GM21737 (cell line): ENCODE measurements at regions not wholly inside any gene's neighbourhood (a gene's known extent, or its start where the extent isn't known, plus 50 kb on each side); places are given as distances from the start of the nearest gene placed in this dataset.

Experiments used
- ATAC-seq: cut with Tn5 transposase; IDR thresholded peaks from one replicate; pipeline ENCODE4 v1.9.1; 2021; ENCODE audit warnings: mild to moderate bottlenecking, moderate library complexity; ENCODE audit not compliant: unreplicated experiment

DNA sequence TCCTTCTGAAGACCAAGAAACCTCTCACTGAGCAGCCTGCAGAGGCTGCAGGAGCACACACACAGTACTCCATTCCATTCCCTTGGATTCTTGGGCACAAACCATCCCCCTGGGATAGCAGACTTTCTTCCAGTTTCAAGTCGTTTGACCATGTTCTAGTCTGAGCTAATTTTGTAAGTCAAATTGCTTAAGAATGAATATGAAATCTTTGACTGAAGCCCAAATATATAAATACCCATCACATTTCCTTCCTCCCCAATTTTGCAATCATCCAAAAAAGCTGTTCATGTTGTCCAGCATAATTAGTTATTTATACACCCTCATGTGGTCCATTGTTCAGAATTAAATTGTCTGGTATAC, 231.2 kb upstream of the TPRG1 start:
- no peak for ATAC-seq

DNA sequence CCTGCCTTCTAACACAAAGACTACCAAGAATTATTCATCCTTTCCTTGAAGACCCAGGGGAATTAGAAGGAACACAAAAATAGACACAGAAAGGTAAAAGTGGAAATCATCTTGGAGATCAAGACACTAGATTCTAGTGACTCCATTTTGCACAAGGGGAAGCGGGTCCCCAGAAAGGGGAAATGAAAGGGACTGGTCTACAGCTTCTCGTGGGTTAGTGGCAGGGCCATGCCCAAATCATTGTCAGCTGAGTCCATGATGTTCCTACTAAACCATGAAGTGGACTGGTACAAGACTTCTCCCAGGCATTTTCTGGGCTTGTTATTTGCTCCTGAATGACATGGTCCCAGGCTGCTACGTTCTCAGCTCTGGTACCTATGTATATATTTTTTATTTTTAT, 230.7 kb upstream of the TPRG1 start:
- no peak for ATAC-seq

GRCh38 chr3:188942191-188942590, 229.6 kb upstream of the TPRG1 start:
- ATAC-seq, result no peak

DNA sequence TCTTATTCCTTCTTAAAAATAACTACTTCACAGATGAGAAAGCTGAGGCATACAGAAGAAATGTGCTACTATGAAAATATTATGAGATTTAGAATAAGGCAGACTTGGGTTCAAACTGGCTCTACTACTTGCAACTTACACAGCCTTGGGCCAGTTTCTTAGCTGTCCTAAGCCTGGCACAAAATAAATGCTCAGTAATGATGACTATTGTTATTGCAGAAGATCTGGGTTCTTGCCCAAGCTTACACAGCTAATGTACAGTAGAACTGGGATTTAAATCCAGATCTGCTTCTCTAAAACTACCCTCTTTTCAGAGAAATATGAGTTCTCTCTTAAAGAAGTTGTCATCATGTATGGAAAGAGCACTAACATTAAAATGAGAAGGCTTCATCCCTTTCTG, 228.2 kb upstream of the TPRG1 start:
- ATAC-seq, result no peak

- ATAC-seq, result no peak
Observed at GRCh38 chr3:188944108-188944507, 227.7 kb upstream of the TPRG1 start.

DNA sequence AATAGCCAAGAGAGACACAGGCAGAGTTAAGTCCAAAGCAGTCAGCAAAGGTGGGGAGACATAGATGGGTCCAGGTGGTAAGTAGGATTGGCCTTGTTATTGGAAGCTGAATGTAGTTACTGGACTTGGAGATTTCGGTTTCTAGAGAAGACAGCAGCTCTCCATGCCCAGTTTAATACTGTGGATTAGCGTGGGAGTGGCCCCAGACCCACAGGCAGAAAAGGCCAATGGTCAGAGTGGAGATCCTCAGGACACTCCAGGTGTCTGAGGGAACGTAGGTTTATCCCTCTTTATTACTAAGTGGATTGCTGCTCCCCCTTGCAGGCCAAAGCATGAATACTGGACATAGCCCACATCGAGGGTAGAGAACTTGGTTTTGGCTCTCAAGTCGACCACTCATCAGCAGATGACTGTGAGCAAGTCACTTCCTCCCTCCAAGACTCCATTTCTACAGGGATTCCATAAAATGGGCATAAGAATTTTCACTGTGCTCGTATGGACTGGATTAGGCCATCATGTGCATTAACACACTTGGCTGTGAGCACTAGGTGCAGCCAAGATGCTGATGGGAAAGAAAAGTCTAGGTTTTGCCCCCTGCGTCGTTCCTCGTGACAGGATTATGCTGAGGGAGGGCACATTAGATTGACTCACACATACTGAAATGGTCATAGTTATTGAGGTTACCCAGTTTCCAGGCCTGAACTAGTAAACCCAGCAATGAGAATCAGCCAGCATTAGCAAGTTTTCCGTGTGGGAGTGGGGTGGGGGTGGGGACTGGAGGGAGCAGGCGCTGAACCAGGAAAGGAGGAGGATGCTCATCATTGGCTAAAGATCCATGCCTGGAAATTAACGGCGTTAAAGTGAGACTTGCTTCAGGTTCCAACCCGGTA, 225.2 kb upstream of the TPRG1 start:
- ATAC-seq, result no peak

DNA sequence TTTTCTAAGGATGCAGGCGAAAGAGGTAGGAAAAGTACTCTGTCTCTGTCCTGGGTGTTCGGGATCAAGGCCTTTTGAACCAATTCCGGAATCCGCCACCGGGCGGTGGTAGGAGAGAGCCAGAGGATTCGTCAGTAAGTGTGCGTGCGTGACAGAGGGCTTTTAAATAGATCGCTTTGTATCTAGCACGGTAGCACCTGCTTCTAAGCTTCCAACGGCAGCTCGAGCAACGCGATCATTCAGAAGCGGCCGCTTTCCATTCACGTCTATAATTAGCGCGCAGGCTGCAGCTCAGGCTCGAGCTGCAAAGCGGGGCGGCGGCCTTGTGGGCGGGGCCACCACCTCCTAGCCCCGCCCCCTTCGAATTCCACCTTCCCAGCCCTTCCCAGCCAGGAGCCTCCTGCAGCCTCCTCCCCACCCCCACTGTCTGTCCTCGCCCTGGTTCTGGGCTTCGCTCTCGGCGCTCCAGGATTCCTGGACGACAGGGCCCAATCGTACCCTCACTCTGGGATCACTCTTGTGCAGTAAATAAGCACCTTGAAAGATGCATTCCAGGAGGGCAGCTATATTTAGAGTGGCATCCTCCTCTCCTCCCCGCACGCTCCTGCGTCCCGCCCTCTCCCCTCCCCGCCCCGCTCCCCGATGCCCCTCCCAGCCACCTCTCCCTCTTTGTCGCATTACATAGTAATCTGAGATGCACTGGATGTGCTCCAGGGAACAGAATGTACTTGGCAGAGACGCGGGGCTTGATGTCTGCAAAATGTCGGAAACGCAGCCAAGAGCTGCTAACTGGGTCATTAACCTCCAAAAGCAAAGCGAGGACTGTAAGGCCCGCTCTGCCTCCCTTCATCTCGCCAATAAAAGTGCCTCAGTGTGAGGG, 224.1 kb upstream of the TPRG1 start:
- no peak for ATAC-seq

- no peak for ATAC-seq
Observed at GRCh38 chr3:188948281-188948996, 223.3 kb upstream of the TPRG1 start.

DNA sequence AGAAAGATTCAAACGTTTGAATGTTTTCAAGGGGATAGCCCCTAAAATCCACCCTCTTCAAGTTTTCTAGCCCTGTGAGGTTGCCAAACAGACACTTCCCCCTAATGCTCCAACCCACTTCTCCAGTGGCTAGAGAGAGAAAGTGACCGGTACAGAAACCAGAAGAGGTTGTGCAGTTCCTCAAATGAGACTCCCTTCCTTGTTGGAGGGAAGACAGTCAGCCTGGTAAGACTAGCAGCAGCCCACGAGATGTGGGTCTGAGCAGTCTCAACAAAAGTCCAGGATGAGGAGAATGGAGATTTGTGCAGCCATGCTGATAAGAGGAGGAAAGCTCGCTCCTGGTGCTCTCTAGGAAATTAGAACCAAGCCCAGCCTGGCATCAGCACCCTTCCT, 222.8 kb upstream of the TPRG1 start:
- no peak for ATAC-seq

DNA sequence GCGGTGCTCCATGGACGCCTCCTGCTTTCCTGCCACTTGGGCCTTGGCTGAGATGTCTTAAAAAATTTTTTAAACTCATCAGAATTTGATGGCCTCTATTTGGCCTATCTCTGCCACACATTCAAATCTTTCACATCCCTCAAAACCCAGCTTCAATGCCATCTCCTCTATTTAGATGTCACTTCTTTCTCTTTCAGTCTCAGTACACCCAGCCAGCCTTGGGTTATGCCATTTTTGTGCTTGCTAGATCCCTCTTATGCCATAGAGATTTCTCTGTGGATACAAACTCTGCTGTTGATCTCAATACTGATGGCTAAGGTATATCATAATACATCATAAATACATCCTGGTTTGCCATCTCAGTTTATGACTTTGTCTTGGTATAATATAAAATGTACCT, 222.3 kb upstream of the TPRG1 start:
- no peak for ATAC-seq

DNA sequence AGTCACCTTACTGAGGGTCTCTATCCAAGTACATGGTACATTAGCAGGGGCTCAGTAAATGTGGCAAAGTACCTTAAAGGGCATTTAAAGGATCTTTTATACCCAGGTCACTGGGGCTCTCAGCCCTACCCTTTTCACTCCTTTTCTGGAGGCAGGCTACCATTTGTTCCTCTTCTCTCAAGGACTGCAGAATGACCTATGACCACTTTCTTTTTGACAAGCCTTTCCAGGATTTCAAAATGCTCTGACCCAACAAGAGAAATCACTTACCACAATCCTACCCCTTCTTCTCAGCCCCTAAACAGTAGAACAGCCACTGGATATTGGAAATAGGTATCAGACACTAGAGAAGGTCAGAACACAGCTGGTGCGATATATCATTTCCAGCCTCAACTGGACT, 221.8 kb upstream of the TPRG1 start:
- ATAC-seq, result no peak

GRCh38 chr3:188950832-188951489, 220.8 kb upstream of the TPRG1 start:
- ATAC-seq, result no peak

DNA sequence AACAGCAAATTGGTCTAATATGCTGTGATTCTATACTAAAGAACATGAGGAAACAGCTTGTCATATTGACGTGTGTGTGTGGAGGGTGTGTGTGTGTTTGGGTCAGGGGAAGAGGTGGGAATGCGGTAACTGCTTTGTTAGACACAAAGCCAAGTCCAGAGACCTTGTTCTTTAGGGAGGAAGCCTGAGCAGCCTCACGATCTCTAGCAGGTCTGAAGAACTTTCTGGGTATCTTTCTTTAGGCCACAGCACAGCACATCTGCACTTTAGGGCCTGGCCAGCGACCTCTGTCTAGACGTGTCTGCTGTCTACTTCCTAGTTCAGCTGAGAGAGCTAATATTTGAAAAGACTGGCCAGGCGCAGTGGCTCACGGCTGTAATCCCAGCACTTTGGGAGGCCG, 220.0 kb upstream of the TPRG1 start:
- no peak for ATAC-seq

DNA sequence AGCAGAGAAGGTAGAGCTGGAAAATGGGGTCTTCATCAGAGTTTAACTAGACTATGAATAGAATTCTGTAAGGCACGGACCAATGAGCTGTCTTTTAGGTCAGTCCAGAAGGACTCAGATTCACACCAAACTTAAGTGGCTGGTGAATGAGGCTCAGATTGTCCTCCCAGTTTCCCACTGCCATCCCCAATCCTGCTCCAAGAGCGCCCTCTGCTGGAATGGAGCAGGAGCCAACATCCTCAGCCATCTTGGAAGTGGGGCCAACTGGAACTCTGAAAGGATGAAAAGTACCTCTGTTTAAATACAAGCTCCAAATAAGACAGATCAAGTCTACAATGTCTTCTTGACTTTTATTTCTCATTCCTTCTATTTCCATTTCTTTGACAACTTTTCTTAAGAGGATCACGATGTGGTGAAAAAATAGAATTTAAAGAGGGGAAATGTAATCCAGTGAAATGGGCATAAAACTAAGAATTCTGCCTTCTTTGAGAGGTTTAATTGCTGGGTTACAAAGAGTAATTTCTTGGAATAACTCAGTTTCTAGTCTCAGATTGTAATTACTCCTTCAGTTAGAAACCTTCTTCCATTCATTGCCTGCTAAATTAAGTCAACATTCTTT, 217.1 kb upstream of the TPRG1 start:
- no peak for ATAC-seq

- no peak for ATAC-seq
Observed at GRCh38 chr3:188955919-188956318, 215.9 kb upstream of the TPRG1 start.

- no peak for ATAC-seq
Observed at GRCh38 chr3:188956839-188957489, 214.8 kb upstream of the TPRG1 start.

DNA sequence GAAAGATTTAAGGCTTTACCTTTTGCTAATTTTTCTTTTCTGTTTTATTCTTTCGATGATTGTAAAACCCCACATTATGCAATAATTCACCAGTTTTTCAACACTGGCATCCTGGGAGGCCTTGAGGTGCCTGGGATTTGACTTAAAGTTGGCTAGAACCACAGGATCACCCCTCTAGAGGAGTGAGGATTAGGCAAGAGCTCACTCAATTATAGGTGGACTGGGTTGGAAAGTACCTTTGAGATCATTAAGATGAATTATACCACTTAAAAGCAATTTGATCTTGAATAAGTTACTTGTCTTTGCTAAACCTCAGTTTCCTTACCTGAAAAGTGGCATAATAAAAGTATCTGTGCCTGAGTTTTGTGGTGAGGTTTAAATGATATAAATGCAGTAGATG, 212.8 kb upstream of the TPRG1 start:
- no peak for ATAC-seq

GRCh38 chr3:188962253-188963247, 209.2 kb upstream of the TPRG1 start:
- no peak for ATAC-seq

DNA sequence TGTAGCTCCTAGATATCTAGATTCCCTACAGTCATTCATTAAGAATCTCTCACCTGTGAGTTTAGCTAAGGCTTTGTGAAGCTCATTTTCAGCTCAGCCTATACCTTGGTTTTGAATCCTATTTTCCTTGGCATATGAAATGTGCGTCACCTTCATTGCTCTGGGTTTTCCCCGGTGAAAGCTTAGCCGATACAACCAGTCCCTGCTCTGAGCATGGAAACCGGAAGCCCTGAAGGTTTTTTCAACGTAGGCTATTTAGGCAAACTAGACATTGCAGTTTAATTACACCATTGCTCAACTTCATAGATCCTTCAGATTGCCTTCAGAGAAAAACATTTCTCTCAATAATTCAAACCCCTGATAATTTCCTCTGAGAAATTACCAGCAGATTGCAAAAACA, 206.8 kb upstream of the TPRG1 start:
- ATAC-seq, result no peak
